ENCODE measurements at regions not wholly inside any gene's neighbourhood (a gene's known extent, or its start where the extent isn't known, plus 50 kb on each side); places are given as distances from the start of the nearest gene placed in this dataset.

DNA sequence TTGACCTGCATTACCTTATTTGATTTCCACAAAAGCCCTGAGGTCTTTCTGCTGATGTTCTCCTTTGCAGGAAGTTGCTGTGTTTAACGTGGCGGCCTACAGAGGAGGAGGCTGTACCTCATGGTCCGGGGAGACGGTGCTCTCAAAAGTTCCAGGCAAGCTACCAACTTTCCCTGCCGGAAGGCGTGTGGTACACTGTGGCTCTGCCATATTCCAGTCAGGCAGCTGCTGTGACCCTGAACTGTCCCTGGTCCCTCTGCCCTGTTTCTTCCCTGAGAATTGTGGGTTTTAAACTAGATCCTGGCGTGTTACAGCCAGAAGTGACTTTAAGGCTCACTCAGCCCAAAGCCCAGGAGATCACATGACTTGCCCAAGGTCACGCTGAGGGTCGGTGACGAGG, 139.2 kb downstream of the TEX36 start:
- TF ChIP-seq, protein P1, sequence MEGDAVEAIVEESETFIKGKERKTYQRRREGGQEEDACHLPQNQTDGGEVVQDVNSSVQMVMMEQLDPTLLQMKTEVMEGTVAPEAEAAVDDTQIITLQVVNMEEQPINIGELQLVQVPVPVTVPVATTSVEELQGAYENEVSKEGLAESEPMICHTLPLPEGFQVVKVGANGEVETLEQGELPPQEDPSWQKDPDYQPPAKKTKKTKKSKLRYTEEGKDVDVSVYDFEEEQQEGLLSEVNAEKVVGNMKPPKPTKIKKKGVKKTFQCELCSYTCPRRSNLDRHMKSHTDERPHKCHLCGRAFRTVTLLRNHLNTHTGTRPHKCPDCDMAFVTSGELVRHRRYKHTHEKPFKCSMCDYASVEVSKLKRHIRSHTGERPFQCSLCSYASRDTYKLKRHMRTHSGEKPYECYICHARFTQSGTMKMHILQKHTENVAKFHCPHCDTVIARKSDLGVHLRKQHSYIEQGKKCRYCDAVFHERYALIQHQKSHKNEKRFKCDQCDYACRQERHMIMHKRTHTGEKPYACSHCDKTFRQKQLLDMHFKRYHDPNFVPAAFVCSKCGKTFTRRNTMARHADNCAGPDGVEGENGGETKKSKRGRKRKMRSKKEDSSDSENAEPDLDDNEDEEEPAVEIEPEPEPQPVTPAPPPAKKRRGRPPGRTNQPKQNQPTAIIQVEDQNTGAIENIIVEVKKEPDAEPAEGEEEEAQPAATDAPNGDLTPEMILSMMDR (IDR thresholded peaks at IDR 0.05; ENCODE audit: extremely low read depth in 1 of 2, insufficient read depth in 1 of 2, low read depth in 1 of 2, low read length in 2 of 2): no peak
- no peak for TF ChIP-seq POLR2A (IDR thresholded peaks at IDR 0.05; ENCODE audit: low read depth, low read length)
- TF ChIP-seq POLR2AphosphoS5 (IDR thresholded peaks at IDR 0.05; ENCODE audit: insufficient read depth, low read depth, low read length): no peak
- TF ChIP-seq JUN (IDR thresholded peaks at IDR 0.05; ENCODE audit: borderline replicate concordance, insufficient read depth, insufficient read length, low read depth): no peak
- TF ChIP-seq EZH2 (IDR thresholded peaks at IDR 0.05; ENCODE audit: borderline replicate concordance, low read depth, low read length, severe bottlenecking): no peak
- TF ChIP-seq, protein P2, sequence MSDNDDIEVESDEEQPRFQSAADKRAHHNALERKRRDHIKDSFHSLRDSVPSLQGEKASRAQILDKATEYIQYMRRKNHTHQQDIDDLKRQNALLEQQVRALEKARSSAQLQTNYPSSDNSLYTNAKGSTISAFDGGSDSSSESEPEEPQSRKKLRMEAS (IDR thresholded peaks at IDR 0.05; ENCODE audit: insufficient read depth, insufficient read length): no peak
- TF ChIP-seq FOS (IDR thresholded peaks at IDR 0.05; ENCODE audit: borderline replicate concordance, insufficient read depth, low read length): no peak
